Breast epithelium (tissue), 3 donors: ENCODE measurements at regions not wholly inside any gene's neighbourhood (a gene's known extent, or its start where the extent isn't known, plus 50 kb on each side); places are given as distances from the start of the nearest gene placed in this dataset.

Experiments used
- POLR2A ChIP-seq: fragments of 450-650 bp; IDR thresholded peaks from one replicate; pipeline ENCODE4 v1.6.1; 2016; ENCODE audit warnings: antibody characterized with exemption, mild to moderate bottlenecking, moderate library complexity
- TF ChIP-seq, protein P1 (sequence below), 3 donors: fragments of 450-650 bp; IDR thresholded peaks; one replicate each; pipeline ENCODE4 v1.5.1; 2016 to 2017; ENCODE audit warnings: antibody characterized with exemption in 3 of 3, mild to moderate bottlenecking in 3 of 3, moderate library complexity in 3 of 3

- no peak for TF ChIP-seq POLR2A
- TF ChIP-seq, protein P1, sequence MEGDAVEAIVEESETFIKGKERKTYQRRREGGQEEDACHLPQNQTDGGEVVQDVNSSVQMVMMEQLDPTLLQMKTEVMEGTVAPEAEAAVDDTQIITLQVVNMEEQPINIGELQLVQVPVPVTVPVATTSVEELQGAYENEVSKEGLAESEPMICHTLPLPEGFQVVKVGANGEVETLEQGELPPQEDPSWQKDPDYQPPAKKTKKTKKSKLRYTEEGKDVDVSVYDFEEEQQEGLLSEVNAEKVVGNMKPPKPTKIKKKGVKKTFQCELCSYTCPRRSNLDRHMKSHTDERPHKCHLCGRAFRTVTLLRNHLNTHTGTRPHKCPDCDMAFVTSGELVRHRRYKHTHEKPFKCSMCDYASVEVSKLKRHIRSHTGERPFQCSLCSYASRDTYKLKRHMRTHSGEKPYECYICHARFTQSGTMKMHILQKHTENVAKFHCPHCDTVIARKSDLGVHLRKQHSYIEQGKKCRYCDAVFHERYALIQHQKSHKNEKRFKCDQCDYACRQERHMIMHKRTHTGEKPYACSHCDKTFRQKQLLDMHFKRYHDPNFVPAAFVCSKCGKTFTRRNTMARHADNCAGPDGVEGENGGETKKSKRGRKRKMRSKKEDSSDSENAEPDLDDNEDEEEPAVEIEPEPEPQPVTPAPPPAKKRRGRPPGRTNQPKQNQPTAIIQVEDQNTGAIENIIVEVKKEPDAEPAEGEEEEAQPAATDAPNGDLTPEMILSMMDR (IDR thresholded peaks at IDR 0.05) = no peak
These were observed 511.2 kb downstream of the PLPP3 start for GRCh38 chr1:56068210-56068609.
